Mesendoderm (in vitro differentiated cells): ENCODE measurements at regions not wholly inside any gene's neighbourhood (a gene's known extent, or its start where the extent isn't known, plus 50 kb on each side); places are given as distances from the start of the nearest gene placed in this dataset.
A peak's percentile ranks its signal among the peaks of the same experiment; 100 is the strongest.
"Not testable (repeated sequence)": the region's sequence is repeated elsewhere in the genome, so short reads cannot be mapped to it uniquely, and the experiment has no call there.

Source experiments
- DNase-seq: peaks from one replicate; pipeline ENCODE4 v3.0.0; 2013
- H2AK5ac ChIP-seq: 2 replicates; pipeline ENCODE4 v1.6.1; 2013; ENCODE audit warnings: low read length, inconsistent platforms
- H2BK120ac ChIP-seq: 2 replicates; pipeline ENCODE4 v1.6.1; 2013; ENCODE audit warnings: low read depth, mild to moderate bottlenecking, low read length, moderate library complexity, mixed read lengths
- H2BK15ac ChIP-seq: replicated peaks from 2 replicates; pipeline ENCODE4 v1.6.1; 2013; ENCODE audit warnings: low read depth, mild to moderate bottlenecking, moderate library complexity
- H2BK5ac ChIP-seq: 2 replicates; pipeline ENCODE4 v1.6.1; 2013; ENCODE audit warnings: low read length, inconsistent platforms
- H3K18ac ChIP-seq: 2 replicates; pipeline ENCODE4 v1.6.1; 2013; ENCODE audit warnings: mild to moderate bottlenecking, low read length, mixed read lengths
- H3K23ac ChIP-seq: one replicate; pipeline ENCODE4 v1.6.1; 2013; ENCODE audit warnings: low read length
- H3K27ac ChIP-seq: 2 replicates; pipeline ENCODE4 v1.5.1; 2013; ENCODE audit warnings: low read depth, mild to moderate bottlenecking, inconsistent platforms, low read length, moderate library complexity
- H3K27me3 ChIP-seq: 2 replicates; pipeline ENCODE4 v1.6.1; 2013; ENCODE audit warnings: low read length, control low read depth, mild to moderate bottlenecking, inconsistent platforms; ENCODE audit not compliant: insufficient read depth, poor library complexity
- H3K36me3 ChIP-seq: 2 replicates; pipeline ENCODE4 v1.6.1; 2013; ENCODE audit warnings: low read length, inconsistent platforms; ENCODE audit not compliant: control insufficient read depth, insufficient read depth
- H3K4ac ChIP-seq: one replicate; pipeline ENCODE4 v1.6.1; 2013; ENCODE audit warnings: low read depth, mild to moderate bottlenecking, low read length, moderate library complexity
- H3K4me1 ChIP-seq: 2 replicates; pipeline ENCODE4 v1.6.1; 2013; ENCODE audit warnings: low read depth, low read length, inconsistent platforms; ENCODE audit not compliant: control insufficient read depth
- H3K4me2 ChIP-seq: 2 replicates; pipeline ENCODE4 v1.6.1; 2013; ENCODE audit warnings: low read length
- H3K4me3 ChIP-seq: 2 replicates; pipeline ENCODE4 v1.5.1; 2013; ENCODE audit warnings: mild to moderate bottlenecking, low read length
- H3K56ac ChIP-seq: one replicate; pipeline ENCODE4 v1.6.1; 2013; ENCODE audit warnings: low read length
- H3K79me1 ChIP-seq: 2 replicates; pipeline ENCODE4 v1.6.1; 2013; ENCODE audit warnings: low read length, inconsistent platforms
- H3K79me2 ChIP-seq: 2 replicates; pipeline ENCODE4 v1.6.1; 2013; ENCODE audit warnings: mild to moderate bottlenecking, low read length; ENCODE audit not compliant: control insufficient read depth, insufficient read depth
- H3K9ac ChIP-seq: 2 replicates; pipeline ENCODE4 v1.6.1; 2013; ENCODE audit warnings: low read length, inconsistent platforms
- H4K5ac ChIP-seq: one replicate; pipeline ENCODE4 v1.6.1; 2013; ENCODE audit warnings: low read length
- H4K8ac ChIP-seq: one replicate; pipeline ENCODE4 v1.6.1; 2013; ENCODE audit warnings: low read depth, mild to moderate bottlenecking, control low read depth, low read length, moderate library complexity
- WGBS: extraction: QIAGEN DNeasy Blood & Tissue Kit; methylation state at CpG from one replicate; pipeline ENCODE4 v1.1.7; 2013; ENCODE audit warnings: low lambda C conversion rate, missing lambda C conversion rate; ENCODE audit not compliant: insufficient coverage; ENCODE audit errors: extremely low coverage; 5-methylcytosine and 5-hydroxymethylcytosine counted together

GRCh38 chr4:66931981-66932380 is 613.3 kb downstream of the CENPC start:
- no CpG with 5 or more reads among the region's 3 CpGs for WGBS

GRCh38 chr4:66930206-66930605 is 615.1 kb downstream of the CENPC start:
- Histone ChIP-seq H2BK15ac (no peak overlapping the region), H3K9ac (no peak overlapping the region), H3K18ac (no peak overlapping the region), H3K23ac (no peak overlapping the region), H3K79me1 (no peaks in the 10 kb centered on the region), H3K56ac (no peak overlapping the region), H2BK120ac (no peak overlapping the region), H4K5ac (no peak overlapping the region), H3K27me3 (no peaks in the 10 kb centered on the region), H3K36me3 (no peaks in the 10 kb centered on the region), H3K4me2 (no peak overlapping the region), H2AK5ac (no peak overlapping the region), H3K27ac (no peak overlapping the region), H3K4ac (no peak overlapping the region), H4K8ac (no peak overlapping the region), H3K4me1 (no peaks in the 10 kb centered on the region), H2BK5ac (no peak overlapping the region), H3K4me3 (no peak overlapping the region), H3K79me2 (no peaks in the 10 kb centered on the region)
- no peak for DNase-seq

More at GRCh38 chr4:66931981-66932380, 613.3 kb downstream of the CENPC start:
- not testable (repeated sequence) for H2BK120ac ChIP-seq, H3K4me3 ChIP-seq, H3K23ac ChIP-seq, H3K4ac ChIP-seq, H2BK15ac ChIP-seq, H3K79me1 ChIP-seq, H3K27me3 ChIP-seq, H3K4me1 ChIP-seq, H2AK5ac ChIP-seq, H3K27ac ChIP-seq, DNase-seq, H3K36me3 ChIP-seq, H3K18ac ChIP-seq, H2BK5ac ChIP-seq, H3K4me2 ChIP-seq, H3K9ac ChIP-seq, H3K56ac ChIP-seq, H3K79me2 ChIP-seq, H4K8ac ChIP-seq, H4K5ac ChIP-seq

- Histone ChIP-seq H3K27me3 (no peaks in the 10 kb centered on the region), H3K4me3 (no peak overlapping the region), H3K4me2 (no peak overlapping the region), H3K56ac (no peak overlapping the region), H3K18ac (no peak overlapping the region), H3K4me1 (no peaks in the 10 kb centered on the region), H3K27ac (no peak overlapping the region), H3K9ac (no peak overlapping the region), H2BK15ac (no peak overlapping the region), H3K79me2 (no peaks in the 10 kb centered on the region), H3K23ac (no peak overlapping the region), H3K36me3 (no peaks in the 10 kb centered on the region), H2BK5ac (no peak overlapping the region), H4K5ac (no peak overlapping the region), H2BK120ac (no peak overlapping the region), H3K79me1 (no peaks in the 10 kb centered on the region), H4K8ac (no peak overlapping the region), H3K4ac (peak overlapping the region; percentile 52), H2AK5ac (no peak overlapping the region)
- no peak for DNase-seq
- WGBS = no CpG with 5 or more reads among the region's 1 CpG
Observed at GRCh38 chr4:66929748-66930147, 615.6 kb downstream of the CENPC start.

GRCh38 chr4:66928881-66929280 is 616.4 kb downstream of the CENPC start:
- H3K4ac ChIP-seq, H3K4me2 ChIP-seq, H3K4me1 ChIP-seq, H3K23ac ChIP-seq, H4K8ac ChIP-seq, H3K27ac ChIP-seq, H3K79me2 ChIP-seq, H2BK15ac ChIP-seq, H3K4me3 ChIP-seq, H2BK120ac ChIP-seq, H2AK5ac ChIP-seq, DNase-seq, H2BK5ac ChIP-seq, H3K56ac ChIP-seq, H3K79me1 ChIP-seq, H3K9ac ChIP-seq, H4K5ac ChIP-seq, H3K18ac ChIP-seq, H3K27me3 ChIP-seq, H3K36me3 ChIP-seq: not testable (repeated sequence)

GRCh38 chr4:66927937-66928336 is 617.4 kb downstream of the CENPC start:
- H3K4me2 ChIP-seq = no peak overlapping the region
- H4K8ac ChIP-seq = no peak overlapping the region
- H2BK120ac ChIP-seq = no peak overlapping the region
- H2BK15ac ChIP-seq = no peak overlapping the region
- no peak overlapping the region for H3K9ac ChIP-seq
- WGBS = no CpG with 5 or more reads among the region's 3 CpGs
- H3K4ac ChIP-seq = no peak overlapping the region
- H2AK5ac ChIP-seq = no peak overlapping the region
- H3K56ac ChIP-seq = no peak overlapping the region
- H3K79me1 ChIP-seq = no peaks in the 10 kb centered on the region
- no peak overlapping the region for H3K27ac ChIP-seq
- no peaks in the 10 kb centered on the region for H3K4me1 ChIP-seq
- no peak overlapping the region for H3K4me3 ChIP-seq
- no peak overlapping the region for H4K5ac ChIP-seq
- H2BK5ac ChIP-seq = no peak overlapping the region
- H3K36me3 ChIP-seq = no peaks in the 10 kb centered on the region
- H3K79me2 ChIP-seq = no peaks in the 10 kb centered on the region
- H3K23ac ChIP-seq = no peak overlapping the region
- no peaks in the 10 kb centered on the region for H3K27me3 ChIP-seq
- no peak overlapping the region for H3K18ac ChIP-seq
- DNase-seq = no peak

- H4K8ac ChIP-seq = no peak overlapping the region
- no peak overlapping the region for H2AK5ac ChIP-seq
- no peaks in the 10 kb centered on the region for H3K4me1 ChIP-seq
- no peak overlapping the region for H3K4me2 ChIP-seq
- H3K27me3 ChIP-seq = no peaks in the 10 kb centered on the region
- no peak overlapping the region for H4K5ac ChIP-seq
- no peak overlapping the region for H3K27ac ChIP-seq
- no peak overlapping the region for H3K18ac ChIP-seq
- H2BK5ac ChIP-seq = no peak overlapping the region
- H3K9ac ChIP-seq = no peak overlapping the region
- H2BK120ac ChIP-seq = no peak overlapping the region
- no peak overlapping the region for H2BK15ac ChIP-seq
- peak; percentile 16 for DNase-seq
- H3K56ac ChIP-seq = no peak overlapping the region
- no CpG with 5 or more reads among the region's 3 CpGs for WGBS
- H3K4ac ChIP-seq = no peak overlapping the region
- no peaks in the 10 kb centered on the region for H3K79me1 ChIP-seq
- no peaks in the 10 kb centered on the region for H3K79me2 ChIP-seq
- no peak overlapping the region for H3K23ac ChIP-seq
- H3K36me3 ChIP-seq = no peaks in the 10 kb centered on the region
- no peak overlapping the region for H3K4me3 ChIP-seq
Observed at GRCh38 chr4:66926687-66927086, 618.6 kb downstream of the CENPC start.
